Testis (tissue), 2 donors: ENCODE measurements at regions not wholly inside any gene's neighbourhood (a gene's known extent, or its start where the extent isn't known, plus 50 kb on each side); places are given as distances from the start of the nearest gene placed in this dataset.

ENCODE experiments used
- POLR2A ChIP-seq: fragments of 450-650 bp; IDR thresholded peaks from one replicate; pipeline ENCODE4 v1.6.1; 2017; ENCODE audit warnings: antibody characterized with exemption, mild to moderate bottlenecking, moderate library complexity
- TF ChIP-seq, protein P1 (sequence below), 3 experiments: fragments of 450-650 bp in 2 of 3; fragments of 200-600 bp in 1 of 3; sonication (generic) in 1 of 3; IDR thresholded peaks; one replicate each; pipeline ENCODE4 v1.5.1; 2016 to 2019; ENCODE audit warnings: antibody characterized with exemption in 3 of 3, mild to moderate bottlenecking in 2 of 3, moderate library complexity in 1 of 3

DNA sequence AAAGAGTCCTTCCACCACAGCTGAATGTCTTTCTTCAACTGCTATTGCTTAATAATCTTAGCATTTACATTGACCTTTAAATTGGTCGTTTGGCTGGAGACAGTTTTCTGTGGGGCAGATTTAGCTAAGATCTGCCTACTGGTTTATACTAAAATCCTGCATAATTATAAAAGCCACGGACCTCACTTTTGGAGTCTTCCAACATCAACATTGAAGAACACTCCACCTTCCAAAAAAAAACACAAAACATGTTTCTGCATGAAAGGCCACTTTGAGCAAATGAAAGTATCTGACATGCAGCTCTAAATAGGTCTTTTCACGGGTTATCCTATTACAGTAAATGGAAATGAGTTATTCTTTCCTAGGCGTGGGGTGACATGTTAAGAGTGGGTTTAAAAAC, 57.0 kb upstream of the KRR1 start:
- no peak for TF ChIP-seq POLR2A
- TF ChIP-seq, protein P1, sequence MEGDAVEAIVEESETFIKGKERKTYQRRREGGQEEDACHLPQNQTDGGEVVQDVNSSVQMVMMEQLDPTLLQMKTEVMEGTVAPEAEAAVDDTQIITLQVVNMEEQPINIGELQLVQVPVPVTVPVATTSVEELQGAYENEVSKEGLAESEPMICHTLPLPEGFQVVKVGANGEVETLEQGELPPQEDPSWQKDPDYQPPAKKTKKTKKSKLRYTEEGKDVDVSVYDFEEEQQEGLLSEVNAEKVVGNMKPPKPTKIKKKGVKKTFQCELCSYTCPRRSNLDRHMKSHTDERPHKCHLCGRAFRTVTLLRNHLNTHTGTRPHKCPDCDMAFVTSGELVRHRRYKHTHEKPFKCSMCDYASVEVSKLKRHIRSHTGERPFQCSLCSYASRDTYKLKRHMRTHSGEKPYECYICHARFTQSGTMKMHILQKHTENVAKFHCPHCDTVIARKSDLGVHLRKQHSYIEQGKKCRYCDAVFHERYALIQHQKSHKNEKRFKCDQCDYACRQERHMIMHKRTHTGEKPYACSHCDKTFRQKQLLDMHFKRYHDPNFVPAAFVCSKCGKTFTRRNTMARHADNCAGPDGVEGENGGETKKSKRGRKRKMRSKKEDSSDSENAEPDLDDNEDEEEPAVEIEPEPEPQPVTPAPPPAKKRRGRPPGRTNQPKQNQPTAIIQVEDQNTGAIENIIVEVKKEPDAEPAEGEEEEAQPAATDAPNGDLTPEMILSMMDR (IDR thresholded peaks at IDR 0.05): no peak
